GM10248 (cell line): ENCODE measurements at regions not wholly inside any gene's neighbourhood (a gene's known extent, or its start where the extent isn't known, plus 50 kb on each side); places are given as distances from the start of the nearest gene placed in this dataset.
"Not testable (repeated sequence)": the region's sequence is repeated elsewhere in the genome, so short reads cannot be mapped to it uniquely, and the experiment has no call there.

Source experiments
- CTCF ChIA-PET: fragments of 300-600 bp; sonication (Branson Sonifier 250); formaldehyde crosslinking; extraction: SDS; loops from one replicate; lab custom pipeline; 2021; ENCODE audit warnings: antibody characterized with exemption; lab: Yijun Ruan, JAX
- POLR2A ChIA-PET: fragments of 350-650 bp; sonication (Branson Sonifier 250); formaldehyde crosslinking; extraction: SDS; loops from one replicate; lab custom pipeline; 2020; ENCODE audit warnings: antibody characterized with exemption; lab: Yijun Ruan, JAX
- DNase-seq: peaks from one replicate; pipeline ENCODE4 v3.0.0; 2012; ENCODE audit errors: extremely low spot score
- CTCF ChIP-seq: IDR thresholded peaks from 2 replicates; pipeline ENCODE4 v1.5.1; 2012; ENCODE audit warnings: mild to moderate bottlenecking, low read depth; ENCODE audit errors: extremely low read depth, missing control alignments, control extremely low read depth

GRCh38 chr9:26216702-26217101 lies 538.5 kb upstream of the TUSC1 start:
- ChIA-PET CTCF (no interaction called here), POLR2A (no interaction called here)
- DNase-seq, result no peak
- no peak for TF ChIP-seq CTCF

GRCh38 chr9:26214713-26215444 lies 536.6 kb upstream of the TUSC1 start:
- CTCF ChIA-PET, DNase-seq, POLR2A ChIA-PET: not testable (repeated sequence)

GRCh38 chr9:26210338-26210851 lies 532.2 kb upstream of the TUSC1 start:
- no peak for TF ChIP-seq CTCF
- ChIA-PET POLR2A (no interaction called here), CTCF (interaction anchor here (1.1 kb wide), 1 partner anchor 10 kb away, joined by 3 read pairs; no protein-coding TSS in a partner anchor)
- no peak for DNase-seq

GRCh38 chr9:26205261-26205660 lies 527.0 kb upstream of the TUSC1 start:
- CTCF ChIA-PET, result no interaction called here

GRCh38 chr9:26193237-26193636 lies 515.0 kb upstream of the TUSC1 start:
- TF ChIP-seq CTCF, result no peak
- DNase-seq, result no peak
- ChIA-PET POLR2A (no interaction called here), CTCF (no interaction called here)

More at GRCh38 chr9:26205261-26205660, 527.0 kb upstream of the TUSC1 start:
- POLR2A ChIA-PET, result no interaction called here
- no peak for DNase-seq
- TF ChIP-seq CTCF, result no peak

GRCh38 chr9:26191711-26192110 lies 513.5 kb upstream of the TUSC1 start:
- ChIA-PET POLR2A (no interaction called here), CTCF (no interaction called here)
- TF ChIP-seq CTCF, result no peak
- no peak for DNase-seq

- DNase-seq, result no peak
- ChIA-PET CTCF (interaction anchor here (0.6 to 1.4 kb wide), 2 partner anchors 14 to 82 kb away, joined by 3 read pairs; no protein-coding TSS in a partner anchor), POLR2A (no interaction called here)
- TF ChIP-seq CTCF, result no peak
These were observed 503.6 kb upstream of the TUSC1 start for GRCh38 chr9:26181836-26182235.
